ENCODE measurements at regions not wholly inside any gene's neighbourhood (a gene's known extent, or its start where the extent isn't known, plus 50 kb on each side); places are given as distances from the start of the nearest gene placed in this dataset.

DNA sequence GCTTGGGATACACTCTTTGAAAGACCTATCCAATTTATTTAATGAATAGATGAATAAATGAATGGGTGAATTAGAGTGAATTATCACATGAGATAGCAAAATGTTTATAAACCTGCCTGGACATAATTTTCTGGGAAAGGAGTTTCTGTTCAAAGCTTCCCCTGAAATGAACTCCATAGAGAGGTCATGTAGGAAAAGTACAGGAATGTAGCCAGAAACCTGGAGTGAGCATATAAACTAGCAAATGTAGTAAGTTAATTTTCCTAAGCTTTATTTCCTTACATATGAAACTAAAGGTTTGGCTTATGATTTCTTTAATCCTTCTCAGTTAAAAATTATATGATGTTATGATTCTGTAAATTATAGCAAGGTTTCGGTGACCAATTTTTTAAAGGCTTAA lies 380.3 kb upstream of the RSPO3 start:
- H3K4me2 ChIP-seq (ENCODE audit: low read depth, low read length, poor library complexity, severe bottlenecking) = no peak overlapping the region
- H3K4me3 ChIP-seq (ENCODE audit: insufficient read depth, low read length, poor library complexity, severe bottlenecking) = no peak overlapping the region
- no peak overlapping the region for H3K27ac ChIP-seq (ENCODE audit: low read depth, low read length)
- no peaks in the 10 kb centered on the region for H3K79me2 ChIP-seq (ENCODE audit: insufficient read depth, low read length)
- H4K20me1 ChIP-seq (ENCODE audit: low read depth, low read length) = no peaks in the 10 kb centered on the region
- H3F3A ChIP-seq (ENCODE audit: insufficient read depth) = no peaks in the 10 kb centered on the region
- H3K9me2 ChIP-seq (replicated peaks; ENCODE audit: insufficient read depth, low read length) = no peaks in the 10 kb centered on the region
- H2AFZ ChIP-seq (ENCODE audit: low read depth, low read length, severe bottlenecking) = no peak overlapping the region
- no peak overlapping the region for H3K9ac ChIP-seq (ENCODE audit: low read length)
- H3K27me3 ChIP-seq (ENCODE audit: low read length) = no peaks in the 10 kb centered on the region
- no peaks in the 10 kb centered on the region for H3K36me3 ChIP-seq (ENCODE audit: low read length)
- no peak for TF ChIP-seq EZH2phosphoT487 (conservative IDR thresholded peaks at IDR 0.05; ENCODE audit: low read length)
- no peaks in the 10 kb centered on the region for H3K9me3 ChIP-seq (ENCODE audit: insufficient read depth, low read length)

GRCh38 chr6:126738641-126739040 lies 379.8 kb upstream of the RSPO3 start:
- Histone ChIP-seq H3K9me2 (replicated peaks; ENCODE audit: insufficient read depth, low read length) (no peaks in the 10 kb centered on the region), H3K9me3 (ENCODE audit: insufficient read depth, low read length) (no peaks in the 10 kb centered on the region), H3K27me3 (ENCODE audit: low read length) (no peaks in the 10 kb centered on the region), H3K4me3 (ENCODE audit: insufficient read depth, low read length, poor library complexity, severe bottlenecking) (no peak overlapping the region), H3K27ac (ENCODE audit: low read depth, low read length) (no peak overlapping the region), H3K4me2 (ENCODE audit: low read depth, low read length, poor library complexity, severe bottlenecking) (no peak overlapping the region), H2AFZ (ENCODE audit: low read depth, low read length, severe bottlenecking) (no peak overlapping the region), H3K9ac (ENCODE audit: low read length) (no peak overlapping the region), H3F3A (ENCODE audit: insufficient read depth) (no peaks in the 10 kb centered on the region), H3K79me2 (ENCODE audit: insufficient read depth, low read length) (no peaks in the 10 kb centered on the region), H4K20me1 (ENCODE audit: low read depth, low read length) (no peaks in the 10 kb centered on the region), H3K36me3 (ENCODE audit: low read length) (no peaks in the 10 kb centered on the region)
- no peak for TF ChIP-seq EZH2phosphoT487 (conservative IDR thresholded peaks at IDR 0.05; ENCODE audit: low read length)
- TF ChIP-seq, protein P1, sequence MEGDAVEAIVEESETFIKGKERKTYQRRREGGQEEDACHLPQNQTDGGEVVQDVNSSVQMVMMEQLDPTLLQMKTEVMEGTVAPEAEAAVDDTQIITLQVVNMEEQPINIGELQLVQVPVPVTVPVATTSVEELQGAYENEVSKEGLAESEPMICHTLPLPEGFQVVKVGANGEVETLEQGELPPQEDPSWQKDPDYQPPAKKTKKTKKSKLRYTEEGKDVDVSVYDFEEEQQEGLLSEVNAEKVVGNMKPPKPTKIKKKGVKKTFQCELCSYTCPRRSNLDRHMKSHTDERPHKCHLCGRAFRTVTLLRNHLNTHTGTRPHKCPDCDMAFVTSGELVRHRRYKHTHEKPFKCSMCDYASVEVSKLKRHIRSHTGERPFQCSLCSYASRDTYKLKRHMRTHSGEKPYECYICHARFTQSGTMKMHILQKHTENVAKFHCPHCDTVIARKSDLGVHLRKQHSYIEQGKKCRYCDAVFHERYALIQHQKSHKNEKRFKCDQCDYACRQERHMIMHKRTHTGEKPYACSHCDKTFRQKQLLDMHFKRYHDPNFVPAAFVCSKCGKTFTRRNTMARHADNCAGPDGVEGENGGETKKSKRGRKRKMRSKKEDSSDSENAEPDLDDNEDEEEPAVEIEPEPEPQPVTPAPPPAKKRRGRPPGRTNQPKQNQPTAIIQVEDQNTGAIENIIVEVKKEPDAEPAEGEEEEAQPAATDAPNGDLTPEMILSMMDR (IDR thresholded peaks at IDR 0.05; ENCODE audit: insufficient read depth, low read length, poor library complexity, severe bottlenecking) = no peak

DNA sequence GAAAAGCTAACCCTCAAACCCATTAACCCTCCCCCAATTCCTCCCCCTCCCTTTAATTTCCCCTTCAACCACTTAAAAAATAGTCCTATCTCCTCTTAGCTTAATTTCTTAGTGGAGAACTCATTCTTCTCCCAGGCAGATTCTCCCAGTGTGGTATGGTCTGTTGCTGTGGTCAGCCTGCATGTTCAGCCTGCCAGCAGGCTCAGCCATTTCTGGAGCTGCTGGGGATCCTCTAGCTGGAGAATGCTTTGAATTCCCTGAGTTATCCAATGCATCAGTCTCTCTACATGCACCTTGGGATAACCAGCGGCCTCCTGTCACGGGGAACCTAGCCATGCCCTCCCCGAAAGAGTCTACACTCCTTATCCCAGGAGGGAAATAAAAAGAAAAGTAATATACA lies 375.4 kb upstream of the RSPO3 start:
- Histone ChIP-seq H3K79me2 (ENCODE audit: insufficient read depth, low read length) (no peaks in the 10 kb centered on the region), H3K4me3 (ENCODE audit: insufficient read depth, low read length, poor library complexity, severe bottlenecking) (no peak overlapping the region), H3K27ac (ENCODE audit: low read depth, low read length) (no peak overlapping the region), H3F3A (ENCODE audit: insufficient read depth) (no peaks in the 10 kb centered on the region), H4K20me1 (ENCODE audit: low read depth, low read length) (no peaks in the 10 kb centered on the region), H3K9me2 (replicated peaks; ENCODE audit: insufficient read depth, low read length) (no peaks in the 10 kb centered on the region), H3K27me3 (ENCODE audit: low read length) (no peaks in the 10 kb centered on the region), H3K36me3 (ENCODE audit: low read length) (no peaks in the 10 kb centered on the region), H3K4me2 (ENCODE audit: low read depth, low read length, poor library complexity, severe bottlenecking) (no peak overlapping the region), H2AFZ (ENCODE audit: low read depth, low read length, severe bottlenecking) (no peak overlapping the region), H3K9me3 (ENCODE audit: insufficient read depth, low read length) (no peaks in the 10 kb centered on the region), H3K9ac (ENCODE audit: low read length) (no peak overlapping the region)
- TF ChIP-seq, protein P1 (IDR thresholded peaks at IDR 0.05; ENCODE audit: insufficient read depth, low read length, poor library complexity, severe bottlenecking) = no peak
- TF ChIP-seq EZH2phosphoT487 (conservative IDR thresholded peaks at IDR 0.05; ENCODE audit: low read length) = no peak

DNA sequence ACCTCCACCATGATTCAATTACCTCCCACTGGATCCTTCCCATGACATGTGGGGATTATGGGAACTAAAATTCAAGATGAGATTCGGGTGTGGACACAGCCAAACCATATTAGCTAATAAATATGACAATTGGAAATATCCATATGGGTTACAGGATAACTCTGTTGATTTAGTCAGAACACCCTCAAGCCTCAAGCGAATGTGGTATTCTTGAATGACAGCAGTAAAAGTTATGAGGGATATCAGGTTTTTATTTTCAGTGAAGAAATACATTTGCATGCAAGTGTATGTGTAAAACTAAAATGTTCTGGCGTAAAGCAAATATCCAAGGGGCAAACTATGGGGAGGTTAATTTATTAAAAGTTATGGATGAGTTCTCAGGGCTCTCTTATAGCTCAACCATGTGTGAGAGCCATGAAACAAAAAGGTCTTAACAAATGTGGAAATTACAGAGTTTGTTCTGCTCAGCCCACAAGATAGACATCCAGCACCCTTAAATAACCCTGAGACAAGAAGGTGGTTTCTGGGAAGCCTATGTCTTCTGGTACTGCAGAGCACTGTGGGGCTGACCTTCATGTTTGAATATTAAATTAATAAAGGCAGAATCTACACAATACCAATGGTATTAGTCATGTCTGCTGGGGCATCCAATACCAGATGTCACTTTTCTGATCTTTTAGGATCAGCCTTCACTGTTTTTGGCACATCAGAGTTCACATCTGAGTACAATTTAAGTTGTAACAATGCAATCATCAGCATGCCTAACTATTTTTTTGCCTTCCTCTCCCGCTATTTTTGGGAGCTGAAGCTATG lies 370.5 kb upstream of the RSPO3 start:
- H3F3A ChIP-seq (ENCODE audit: insufficient read depth) = no peaks in the 10 kb centered on the region
- no peaks in the 10 kb centered on the region for H3K9me2 ChIP-seq (replicated peaks; ENCODE audit: insufficient read depth, low read length)
- no peaks in the 10 kb centered on the region for H3K36me3 ChIP-seq (ENCODE audit: low read length)
- no peak overlapping the region for H3K4me2 ChIP-seq (ENCODE audit: low read depth, low read length, poor library complexity, severe bottlenecking)
- H3K4me3 ChIP-seq (ENCODE audit: insufficient read depth, low read length, poor library complexity, severe bottlenecking) = no peak overlapping the region
- no peaks in the 10 kb centered on the region for H3K27me3 ChIP-seq (ENCODE audit: low read length)
- H4K20me1 ChIP-seq (ENCODE audit: low read depth, low read length) = no peaks in the 10 kb centered on the region
- no peak overlapping the region for H2AFZ ChIP-seq (ENCODE audit: low read depth, low read length, severe bottlenecking)
- no peak overlapping the region for H3K9ac ChIP-seq (ENCODE audit: low read length)
- no peaks in the 10 kb centered on the region for H3K79me2 ChIP-seq (ENCODE audit: insufficient read depth, low read length)
- H3K9me3 ChIP-seq (ENCODE audit: insufficient read depth, low read length) = no peaks in the 10 kb centered on the region
- H3K27ac ChIP-seq (ENCODE audit: low read depth, low read length) = no peak overlapping the region
- TF ChIP-seq EZH2phosphoT487 (conservative IDR thresholded peaks at IDR 0.05; ENCODE audit: low read length) = no peak
- TF ChIP-seq, protein P1 (IDR thresholded peaks at IDR 0.05; ENCODE audit: insufficient read depth, low read length, poor library complexity, severe bottlenecking) = no peak
